H1 (cell line): ENCODE measurements at regions not wholly inside any gene's neighbourhood (a gene's known extent, or its start where the extent isn't known, plus 50 kb on each side); places are given as distances from the start of the nearest gene placed in this dataset.

ENCODE experiments used
- CHD1 ChIP-seq: IDR thresholded peaks from 2 replicates; pipeline ENCODE4 v1.6.1; 2012; ENCODE audit warnings: low read depth, low read length, improper control_type of control experiment
- CHD2 ChIP-seq: IDR thresholded peaks from 2 replicates; pipeline ENCODE4 v1.6.1; 2012; ENCODE audit warnings: low read length, improper control_type of control experiment
- CTCF ChIP-seq, 3 experiments: IDR thresholded peaks; 1 replicate in 2 of 3; 2 replicates in 1 of 3; pipeline versions ENCODE4 v1.5.1 to v1.6.1; 2011; ENCODE audit warnings: low read length in 3 of 3, mild to moderate bottlenecking in 3 of 3, inconsistent platforms in 2 of 3, low read depth in 1 of 3, moderate library complexity in 1 of 3; ENCODE audit not compliant: insufficient read depth in 1 of 3; ENCODE audit errors: control extremely low read depth in 1 of 3
- EP300 ChIP-seq, 2 experiments: IDR thresholded peaks; 1 replicate in 1 of 2; 2 replicates in 1 of 2; pipeline ENCODE4 v1.6.1; 2011 to 2012; ENCODE audit warnings: low read depth in 2 of 2, low read length in 2 of 2, mild to moderate bottlenecking in 2 of 2, borderline replicate concordance in 1 of 2, inconsistent platforms in 1 of 2, moderate library complexity in 1 of 2
- JUN ChIP-seq: IDR thresholded peaks from 2 replicates; pipeline ENCODE4 v1.6.1; 2011; ENCODE audit warnings: low read depth, mild to moderate bottlenecking, improper control_type of control experiment, low read length
- POLR2A ChIP-seq, 2 experiments: IDR thresholded peaks; 1 replicate in 1 of 2; 2 replicates in 1 of 2; pipeline ENCODE4 v1.6.1; 2011; ENCODE audit warnings: low read depth in 2 of 2, low read length in 2 of 2, mild to moderate bottlenecking in 2 of 2; ENCODE audit errors: control extremely low read depth in 1 of 2
- POLR2AphosphoS5 ChIP-seq: IDR thresholded peaks from 2 replicates; pipeline ENCODE4 v1.6.1; 2011; ENCODE audit warnings: low read depth, low read length
- RXRA ChIP-seq: IDR thresholded peaks from 2 replicates; pipeline ENCODE4 v1.6.1; 2011; ENCODE audit warnings: low read depth, mild to moderate bottlenecking, low read length, moderate library complexity; ENCODE audit not compliant: insufficient read depth
- TAF1 ChIP-seq: IDR thresholded peaks from 2 replicates; pipeline ENCODE4 v1.6.1; 2011; ENCODE audit warnings: mild to moderate bottlenecking, low read depth, low read length
- ZNF274 ChIP-seq: IDR thresholded peaks from 2 replicates; pipeline ENCODE4 v1.7.0; 2012; ENCODE audit warnings: low read length, borderline replicate concordance; ENCODE audit errors: extremely low read depth

DNA sequence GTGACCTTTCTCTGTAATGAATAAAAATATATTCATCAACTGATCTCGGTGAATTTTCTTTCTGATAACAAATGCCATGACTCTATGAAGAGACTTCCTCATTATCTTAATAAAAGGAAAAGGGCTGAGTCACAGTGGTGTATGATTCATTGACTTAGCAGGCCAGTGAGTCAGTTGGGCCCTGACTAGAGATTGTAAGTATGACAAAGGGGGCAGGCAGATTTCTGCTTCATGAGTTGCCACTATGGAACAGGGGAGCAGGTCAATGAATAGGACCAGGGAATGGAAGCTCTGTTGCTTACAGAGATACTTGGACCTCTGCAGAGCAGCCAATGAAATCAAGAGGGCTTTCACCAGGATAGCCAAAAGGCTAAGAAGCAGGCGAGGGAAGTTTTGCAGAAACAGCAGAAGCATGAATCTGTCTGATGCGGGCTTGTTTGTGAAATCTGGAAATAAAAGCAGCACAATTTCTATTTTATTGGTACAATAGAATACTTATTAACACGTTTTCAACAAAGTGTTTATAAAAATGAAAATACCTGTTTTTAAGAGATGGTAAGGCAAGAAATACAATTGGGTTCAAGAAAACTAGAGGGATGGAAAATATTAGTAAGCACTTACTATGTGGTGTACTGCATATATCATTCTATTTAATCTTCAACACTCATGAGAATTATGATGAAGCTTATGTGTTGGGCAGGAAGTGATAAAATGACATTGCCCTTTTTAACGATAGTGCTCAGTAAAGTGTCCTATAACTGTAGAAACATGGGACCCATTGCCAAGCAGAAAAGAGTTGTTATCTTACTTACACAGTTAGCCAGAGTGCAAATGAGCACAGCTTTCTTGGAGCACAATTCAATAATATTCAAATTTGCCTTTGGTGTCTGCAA lies 169.8 kb upstream of the MYRIP start:
- TF ChIP-seq ZNF274, result no peak
- no peak for TF ChIP-seq CTCF (IDR thresholded peaks at IDR 0.05; ENCODE audit: control extremely low read depth in 1 of 3, insufficient read depth in 1 of 3, low read depth in 1 of 3, low read length in 3 of 3)
- TF ChIP-seq CHD2, result no peak
- TF ChIP-seq CHD1, result no peak
- TF ChIP-seq EP300 (IDR thresholded peaks at IDR 0.05; ENCODE audit: borderline replicate concordance in 1 of 2, low read depth in 2 of 2, low read length in 2 of 2), result no peak
- no peak for TF ChIP-seq RXRA
- TF ChIP-seq POLR2AphosphoS5, result no peak
- no peak for TF ChIP-seq JUN
- no peak for TF ChIP-seq TAF1
- TF ChIP-seq POLR2A (IDR thresholded peaks at IDR 0.05; ENCODE audit: control extremely low read depth in 1 of 2, low read depth in 2 of 2, low read length in 2 of 2), result no peak
